ENCODE measurements at regions not wholly inside any gene's neighbourhood (a gene's known extent, or its start where the extent isn't known, plus 50 kb on each side); places are given as distances from the start of the nearest gene placed in this dataset.
"Not testable (repeated sequence)": the region's sequence is repeated elsewhere in the genome, so short reads cannot be mapped to it uniquely, and the experiment has no call there.

DNA sequence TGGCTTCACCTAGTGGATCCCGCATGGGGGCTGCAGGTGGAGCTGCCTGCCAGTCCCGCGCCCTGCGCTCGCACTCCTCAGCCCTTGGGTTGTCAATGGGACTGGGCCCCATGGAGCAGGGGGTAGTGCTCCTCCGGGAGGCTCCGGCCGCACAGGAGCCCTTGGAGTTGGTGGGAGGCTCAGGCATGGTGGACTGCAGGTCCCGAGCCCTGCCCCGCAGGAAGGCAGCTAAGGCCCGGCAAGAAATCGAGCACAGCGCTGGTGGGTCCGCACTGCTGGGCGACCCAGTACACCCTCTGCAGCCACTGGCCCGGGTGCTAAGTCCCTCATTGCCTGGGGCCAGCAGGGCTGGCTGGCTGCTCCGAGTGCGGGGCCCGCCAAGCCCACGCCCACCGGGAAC is 231.2 kb upstream of the TECRL start:
- TF ChIP-seq, protein P1, sequence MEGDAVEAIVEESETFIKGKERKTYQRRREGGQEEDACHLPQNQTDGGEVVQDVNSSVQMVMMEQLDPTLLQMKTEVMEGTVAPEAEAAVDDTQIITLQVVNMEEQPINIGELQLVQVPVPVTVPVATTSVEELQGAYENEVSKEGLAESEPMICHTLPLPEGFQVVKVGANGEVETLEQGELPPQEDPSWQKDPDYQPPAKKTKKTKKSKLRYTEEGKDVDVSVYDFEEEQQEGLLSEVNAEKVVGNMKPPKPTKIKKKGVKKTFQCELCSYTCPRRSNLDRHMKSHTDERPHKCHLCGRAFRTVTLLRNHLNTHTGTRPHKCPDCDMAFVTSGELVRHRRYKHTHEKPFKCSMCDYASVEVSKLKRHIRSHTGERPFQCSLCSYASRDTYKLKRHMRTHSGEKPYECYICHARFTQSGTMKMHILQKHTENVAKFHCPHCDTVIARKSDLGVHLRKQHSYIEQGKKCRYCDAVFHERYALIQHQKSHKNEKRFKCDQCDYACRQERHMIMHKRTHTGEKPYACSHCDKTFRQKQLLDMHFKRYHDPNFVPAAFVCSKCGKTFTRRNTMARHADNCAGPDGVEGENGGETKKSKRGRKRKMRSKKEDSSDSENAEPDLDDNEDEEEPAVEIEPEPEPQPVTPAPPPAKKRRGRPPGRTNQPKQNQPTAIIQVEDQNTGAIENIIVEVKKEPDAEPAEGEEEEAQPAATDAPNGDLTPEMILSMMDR (IDR thresholded peaks at IDR 0.05) = not testable (repeated sequence)
- TF ChIP-seq EZH2 (IDR thresholded peaks at IDR 0.05; ENCODE audit: borderline replicate concordance, insufficient read depth, low read depth, low read length, poor library complexity, severe bottlenecking) = not testable (repeated sequence)

Measured in B cell (primary cell).